ENCODE measurements at regions not wholly inside any gene's neighbourhood (a gene's known extent, or its start where the extent isn't known, plus 50 kb on each side); places are given as distances from the start of the nearest gene placed in this dataset.

GRCh38 chr4:128649161-128649560 lies 160.3 kb upstream of the JADE1 start:
- no peak overlapping the region for H3K4me3 ChIP-seq
- intact Hi-C loops (cut with micrococcal nuclease): no loop called here
- H3K27ac ChIP-seq (ENCODE audit: extremely low read depth, low read depth, low read length): no peak overlapping the region
- H3K4me1 ChIP-seq (replicated peaks in 1 of 2; ENCODE audit: control insufficient read depth in 2 of 2, insufficient read depth in 2 of 2, low read length in 2 of 2): peaks cover 3 to 5% of the 10 kb centered on the region in 2 experiments; a peak in 3 of 5 replicates
- ATAC-seq (no peak), DNase-seq (ENCODE audit: extremely low read depth in 1 of 4, low spot score in 3 of 4) (no peak), FAIRE-seq (no peak)
- BruUV-seq (replicated peaks): no TSS peak
- no peaks in the 10 kb centered on the region for H3K79me2 ChIP-seq (ENCODE audit: control insufficient read depth, insufficient read depth, low read length)
- POLR2A ChIA-PET: no interaction called here
- no peaks in the 10 kb centered on the region for H3K9me3 ChIP-seq (replicated peaks; ENCODE audit: control insufficient read depth, insufficient read depth, low read depth, low read length)
- in situ Hi-C loops (cut with MboI): no loop called here
- 71% methylated on average over 1 of the region's 1 CpG for WGBS (ENCODE audit: insufficient coverage, low coverage, missing lambda C conversion rate)
- no peaks in the 10 kb centered on the region for H3K9me1 ChIP-seq (ENCODE audit: control insufficient read depth, insufficient read depth, low read length)
- H3K27me3 ChIP-seq (ENCODE audit: control insufficient read depth in 2 of 2, insufficient read depth in 2 of 2, low read length in 2 of 2): no peaks in the 10 kb centered on the region
- H3K36me3 ChIP-seq (ENCODE audit: control insufficient read depth, insufficient read depth, low read length): no peaks in the 10 kb centered on the region
- TF ChIP-seq BRCA1 (IDR thresholded peaks at IDR 0.05) (no peak), BRCA1 (CRISPR knock-in tag; IDR thresholded peaks at IDR 0.05) (no peak), NFIC (IDR thresholded peaks at IDR 0.05) (peak; percentile 92), NFIX (CRISPR knock-in tag; IDR thresholded peaks at IDR 0.05; ENCODE audit: low read depth) (peak; percentile 63; the same call in 1 of the 2 replicates)
- CTCF ChIA-PET (ENCODE audit: low intra/inter-chr PET ratio): no interaction called here
- no peak overlapping the region for H3K4me2 ChIP-seq (ENCODE audit: insufficient read depth, low read length)
- H2AFZ ChIP-seq (ENCODE audit: low read depth, low read length): peak overlapping the region; percentile 15; the same call in 1 of the 2 replicates
- no peak overlapping the region; a peak in 1 of 4 replicates for H3K9ac ChIP-seq (ENCODE audit: insufficient read depth in 1 of 2, low read depth in 2 of 2, low read length in 2 of 2)
- no peaks in the 10 kb centered on the region for H4K20me1 ChIP-seq (replicated peaks; ENCODE audit: control insufficient read depth, insufficient read depth, low read length)

- no peak for FAIRE-seq
- H3K36me3 ChIP-seq (ENCODE audit: control insufficient read depth, insufficient read depth, low read length): no peaks in the 10 kb centered on the region
- H3K79me2 ChIP-seq (ENCODE audit: control insufficient read depth, insufficient read depth, low read length): no peaks in the 10 kb centered on the region
- no peak overlapping the region for H2AFZ ChIP-seq (ENCODE audit: low read depth, low read length)
- no peaks in the 10 kb centered on the region for H3K9me3 ChIP-seq (replicated peaks; ENCODE audit: control insufficient read depth, insufficient read depth, low read depth, low read length)
- in situ Hi-C loops (cut with MboI): no loop called here
- H3K9ac ChIP-seq (ENCODE audit: insufficient read depth in 1 of 2, low read depth in 2 of 2, low read length in 2 of 2): no peak overlapping the region
- no peaks in the 10 kb centered on the region for H3K27me3 ChIP-seq (ENCODE audit: control insufficient read depth in 2 of 2, insufficient read depth in 2 of 2, low read length in 2 of 2)
- no peak overlapping the region for H3K4me2 ChIP-seq (ENCODE audit: insufficient read depth, low read length)
- BruUV-seq (replicated peaks): no TSS peak
- no peak overlapping the region for H3K27ac ChIP-seq (ENCODE audit: extremely low read depth, low read depth, low read length)
- POLR2A ChIA-PET: interaction anchor here (0.5 to 0.9 kb wide), 2 partner anchors 10 to 95 kb away, joined by 4 read pairs; no protein-coding TSS in a partner anchor
- 90% methylated on average over 1 of the region's 1 CpG for WGBS (ENCODE audit: insufficient coverage, low coverage, missing lambda C conversion rate)
- no peak overlapping the region for H3K4me3 ChIP-seq
- intact Hi-C loops (cut with micrococcal nuclease): no loop called here
- ATAC-seq: no peak
- no peaks in the 10 kb centered on the region for H3K9me1 ChIP-seq (ENCODE audit: control insufficient read depth, insufficient read depth, low read length)
- peaks cover 3 to 5% of the 10 kb centered on the region in 2 experiments; a peak in 3 of 5 replicates for H3K4me1 ChIP-seq (replicated peaks in 1 of 2; ENCODE audit: control insufficient read depth in 2 of 2, insufficient read depth in 2 of 2, low read length in 2 of 2)
- TF ChIP-seq ELF4 (CRISPR knock-in tag; IDR thresholded peaks at IDR 0.05) (no peak), ZNF311 (CRISPR knock-in tag; IDR thresholded peaks at IDR 0.05) (no peak), ZNF124 (CRISPR knock-in tag; IDR thresholded peaks at IDR 0.05) (no peak), ZNF395 (CRISPR knock-in tag; IDR thresholded peaks at IDR 0.05) (no peak), NONO (IDR thresholded peaks at IDR 0.05; ENCODE audit: low read depth in 2 of 2, low read length in 1 of 2) (no peak), SAFB (IDR thresholded peaks at IDR 0.05; ENCODE audit: borderline replicate concordance, low read depth, low read length) (no peak)
- no peaks in the 10 kb centered on the region for H4K20me1 ChIP-seq (replicated peaks; ENCODE audit: control insufficient read depth, insufficient read depth, low read length)
- CTCF ChIA-PET (ENCODE audit: low intra/inter-chr PET ratio): no interaction called here
- no peak for DNase-seq (ENCODE audit: extremely low read depth in 1 of 4, low spot score in 3 of 4)
Observed at GRCh38 chr4:128648021-128648420, 161.5 kb upstream of the JADE1 start.
